GM13977 (cell line): ENCODE measurements at regions not wholly inside any gene's neighbourhood (a gene's known extent, or its start where the extent isn't known, plus 50 kb on each side); places are given as distances from the start of the nearest gene placed in this dataset.

Experiments used
- DNase-seq: peaks from one replicate; pipeline ENCODE4 v3.0.0; 2012; ENCODE audit warnings: low spot score
- CTCF ChIP-seq: IDR thresholded peaks from 2 replicates; pipeline ENCODE4 v1.5.1; 2012; ENCODE audit warnings: mild to moderate bottlenecking, control low read depth; ENCODE audit not compliant: insufficient read depth; ENCODE audit errors: extremely low read depth, missing control alignments
- in situ Hi-C: fragments of 300-500 bp; cut with MboI; formaldehyde crosslinking; loops from one replicate; pipeline ENCODE4 v1.12.0; 2022; ENCODE audit warnings: low sequenced_read_pairs, low pct_unique_long_range_greater_than_20kb, mixed read lengths, inconsistent platforms; ENCODE audit not compliant: unreplicated experiment

GRCh38 chr4:132299841-132300240, 849.3 kb upstream of the PCDH10 start:
- no peak for DNase-seq
- in situ Hi-C loops, result no loop called here

GRCh38 chr4:132312521-132312920, 836.6 kb upstream of the PCDH10 start:
- DNase-seq, result no peak
- in situ Hi-C loops, result no loop called here
- no peak for TF ChIP-seq CTCF

More at GRCh38 chr4:132299841-132300240, 849.3 kb upstream of the PCDH10 start:
- no peak for TF ChIP-seq CTCF

GRCh38 chr4:132313852-132314251, 835.2 kb upstream of the PCDH10 start:
- no peak for DNase-seq
- no peak for TF ChIP-seq CTCF
- in situ Hi-C loops, result no loop called here

GRCh38 chr4:132316738-132317137, 832.4 kb upstream of the PCDH10 start:
- in situ Hi-C loops, result no loop called here
- no peak for TF ChIP-seq CTCF
- no peak for DNase-seq

GRCh38 chr4:132317923-132318322, 831.2 kb upstream of the PCDH10 start:
- TF ChIP-seq CTCF, result no peak
- in situ Hi-C loops, result no loop called here
- DNase-seq, result no peak

GRCh38 chr4:132328761-132329160, 820.3 kb upstream of the PCDH10 start:
- no peak for TF ChIP-seq CTCF
- in situ Hi-C loops, result no loop called here
- DNase-seq, result no peak

- no peak for DNase-seq
- no peak for TF ChIP-seq CTCF
- in situ Hi-C loops, result no loop called here
Observed at GRCh38 chr4:132330994-132331393, 818.1 kb upstream of the PCDH10 start.
